NCI-H2196 (cell line): ENCODE measurements at regions not wholly inside any gene's neighbourhood (a gene's known extent, or its start where the extent isn't known, plus 50 kb on each side); places are given as distances from the start of the nearest gene placed in this dataset.

Source experiments
- DNase-seq: peaks from one replicate; lab custom pipeline; 2025; ENCODE audit not compliant: unreplicated experiment; lab: John Stamatoyannopoulos, UW

GRCh38 chr5:68738236-68738635 is 355.6 kb upstream of the SLC30A5 start:
- no peak for DNase-seq

GRCh38 chr5:68738841-68739240 is 355.0 kb upstream of the SLC30A5 start:
- no peak for DNase-seq

DNA sequence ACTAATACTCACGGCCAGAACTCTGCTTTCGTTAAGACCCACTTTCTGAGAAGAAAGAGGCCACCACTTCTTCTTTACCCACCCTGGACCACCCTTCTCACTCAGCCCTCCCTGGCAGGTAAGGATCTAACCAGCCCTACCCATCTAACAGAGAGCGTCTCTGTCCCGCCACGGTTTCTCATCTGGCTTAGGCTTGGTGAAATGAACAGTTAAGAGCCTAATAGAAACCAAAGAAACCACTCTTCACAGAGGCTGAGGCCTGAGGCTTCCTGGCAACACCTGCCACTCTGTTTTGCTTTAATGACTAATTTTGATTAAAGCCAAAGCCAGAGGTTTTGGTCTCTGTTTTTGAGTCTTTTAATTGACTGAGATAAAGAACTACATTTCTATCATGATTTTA is 354.1 kb upstream of the SLC30A5 start:
- DNase-seq: no peak

GRCh38 chr5:68740226-68740910 is 353.4 kb upstream of the SLC30A5 start:
- DNase-seq: no peak

DNA sequence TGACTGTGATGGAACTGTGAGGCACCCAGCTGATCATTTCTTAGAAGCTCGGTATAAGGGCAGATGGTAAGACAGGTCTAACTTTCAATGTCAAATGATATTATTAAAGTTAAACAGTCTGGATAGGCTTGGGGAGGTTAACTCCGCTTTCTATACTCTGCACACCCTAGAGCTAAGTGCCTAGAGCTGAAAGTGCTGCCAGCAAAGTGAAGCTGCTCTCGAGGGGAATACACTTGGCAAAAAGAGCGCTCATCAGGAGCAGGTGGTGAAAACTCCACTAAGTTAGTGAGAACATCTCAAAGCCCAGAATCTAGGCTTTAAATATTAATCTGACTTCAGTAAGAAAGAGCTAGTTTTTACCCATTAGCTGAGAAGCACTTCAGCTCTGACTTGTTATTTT is 349.6 kb upstream of the SLC30A5 start:
- no peak for DNase-seq

- no peak for DNase-seq
Measured at GRCh38 chr5:68745448-68745847, 348.4 kb upstream of the SLC30A5 start.

DNA sequence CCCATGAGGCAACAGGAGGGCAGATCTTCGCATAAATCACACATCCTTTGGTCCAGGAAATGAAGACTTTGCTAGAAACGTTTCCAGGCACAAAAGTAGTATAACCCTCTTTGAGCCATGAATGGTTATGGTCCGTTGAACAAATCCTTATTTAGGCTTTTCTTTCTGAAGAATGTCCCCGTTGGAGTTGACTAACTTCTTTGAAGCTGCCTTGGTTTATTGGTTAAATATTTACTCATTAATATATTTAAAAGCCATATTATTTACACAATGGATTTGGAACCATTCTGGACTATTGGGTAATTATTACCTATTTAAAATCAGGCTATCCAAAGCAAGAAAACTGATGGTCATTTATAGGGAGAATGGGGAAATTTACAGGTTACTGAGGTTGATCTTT is 347.6 kb upstream of the SLC30A5 start:
- no peak for DNase-seq

- DNase-seq: no peak
Measured at GRCh38 chr5:68746643-68747420, 347.0 kb upstream of the SLC30A5 start.

DNA sequence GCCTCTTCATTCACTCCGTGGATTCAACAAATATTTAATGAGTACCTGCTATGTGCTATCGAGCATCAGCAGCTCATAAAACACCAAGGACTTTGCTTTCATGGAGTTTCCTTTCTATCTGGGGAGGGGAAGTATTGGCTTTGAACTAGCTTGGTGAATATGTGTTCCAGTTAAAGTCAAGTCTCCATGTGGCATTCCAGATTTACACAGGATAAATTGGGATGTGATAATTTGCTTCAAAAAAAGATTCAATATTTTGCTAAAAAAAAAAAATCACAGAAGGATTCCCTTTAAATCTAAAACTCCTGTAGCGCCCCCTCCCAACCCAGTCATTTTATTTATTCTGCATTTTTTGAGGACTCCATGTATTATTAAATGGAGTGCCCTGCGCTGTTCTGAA is 346.3 kb upstream of the SLC30A5 start:
- no peak for DNase-seq

- DNase-seq: no peak
Measured at GRCh38 chr5:68748101-68748500, 345.7 kb upstream of the SLC30A5 start.

GRCh38 chr5:68749077-68749476 is 344.7 kb upstream of the SLC30A5 start:
- no peak for DNase-seq

- DNase-seq: no peak
Measured at GRCh38 chr5:68749631-68750030, 344.2 kb upstream of the SLC30A5 start.

DNA sequence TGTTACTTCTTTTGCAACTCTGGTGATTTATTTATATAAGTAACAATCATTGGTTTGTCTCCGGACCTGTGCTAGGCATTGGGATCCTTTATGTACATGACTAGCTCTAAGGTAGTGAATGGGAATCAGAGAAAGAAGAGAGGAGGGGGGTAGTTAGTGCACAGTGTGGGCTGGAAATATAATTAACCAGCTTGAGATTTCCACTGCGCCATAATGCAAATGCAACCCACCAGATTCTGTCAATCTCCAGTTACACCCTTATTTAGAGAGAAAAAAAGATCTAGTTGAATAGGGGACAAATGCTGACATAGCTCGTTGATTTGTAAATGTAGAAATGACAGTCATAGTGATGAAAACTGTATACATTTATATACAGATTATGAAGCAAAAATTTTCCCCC is 342.2 kb upstream of the SLC30A5 start:
- DNase-seq: no peak

- DNase-seq: no peak
Measured at GRCh38 chr5:68754536-68754935, 339.3 kb upstream of the SLC30A5 start.

DNA sequence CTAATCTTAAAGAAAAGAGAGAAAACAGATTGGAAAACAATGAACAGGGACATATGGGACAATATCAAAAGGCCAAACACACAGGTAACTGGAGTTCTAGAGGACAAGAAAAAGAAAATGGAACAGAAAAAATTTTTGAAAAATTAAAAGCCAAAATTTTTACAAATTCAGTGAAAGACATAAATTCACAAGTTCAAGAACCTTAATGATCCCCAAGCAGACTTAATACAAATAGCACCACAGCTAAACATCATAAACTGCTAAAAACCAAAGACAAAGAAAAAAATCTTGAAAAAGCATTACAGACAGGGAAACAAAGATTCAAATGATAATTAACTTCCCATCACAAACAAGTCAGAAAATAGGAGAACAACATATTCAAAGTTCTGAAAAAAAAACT is 338.5 kb upstream of the SLC30A5 start:
- DNase-seq: no peak

- no peak for DNase-seq
Measured at GRCh38 chr5:68757006-68757405, 336.8 kb upstream of the SLC30A5 start.

GRCh38 chr5:68757626-68758212 is 336.1 kb upstream of the SLC30A5 start:
- no peak for DNase-seq

DNA sequence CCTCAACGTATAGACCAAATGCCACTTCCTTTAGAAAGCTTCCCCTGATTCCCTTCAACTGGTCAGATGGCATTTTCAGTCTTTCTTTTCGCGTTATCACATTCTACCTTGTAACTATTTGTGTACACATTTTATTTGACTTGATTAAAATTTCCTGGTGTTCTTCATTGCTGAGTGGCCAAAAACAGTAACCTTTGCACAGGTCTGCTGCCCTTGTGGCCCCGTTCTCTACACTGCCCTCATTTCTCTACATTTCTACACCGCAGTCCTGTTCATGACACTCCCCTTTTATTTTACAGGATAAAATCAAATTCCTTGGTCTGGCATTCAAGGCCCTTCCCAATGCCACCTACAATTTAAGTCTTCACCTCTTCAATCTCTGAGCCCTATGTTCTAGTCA is 334.2 kb upstream of the SLC30A5 start:
- DNase-seq: no peak

GRCh38 chr5:68762201-68762600 is 331.6 kb upstream of the SLC30A5 start:
- DNase-seq: no peak

GRCh38 chr5:68766952-68767464 is 326.8 kb upstream of the SLC30A5 start:
- no peak for DNase-seq

- DNase-seq: no peak
Measured at GRCh38 chr5:68770551-68770950, 323.3 kb upstream of the SLC30A5 start.

DNA sequence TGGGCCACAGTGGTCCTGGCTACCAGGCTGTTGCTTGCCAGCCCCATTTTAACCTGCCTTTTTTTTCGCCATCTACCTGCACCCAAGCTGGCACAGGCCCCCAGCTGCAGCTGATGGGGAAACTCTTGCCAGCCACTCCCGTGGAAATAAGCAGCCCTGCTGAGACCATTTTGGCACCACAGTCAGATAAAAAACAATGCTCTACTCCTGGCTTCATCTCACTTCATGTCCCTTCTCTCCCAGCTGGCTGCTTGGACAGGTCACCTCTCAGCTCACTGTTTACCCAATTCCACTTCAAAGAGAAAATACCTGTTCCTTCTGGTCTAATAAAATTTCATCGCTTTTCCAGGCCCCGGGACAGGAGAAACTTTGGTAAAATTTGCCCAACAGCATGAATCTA is 322.6 kb upstream of the SLC30A5 start:
- DNase-seq: no peak
